SK-N-MC (cell line): ENCODE measurements at regions not wholly inside any gene's neighbourhood (a gene's known extent, or its start where the extent isn't known, plus 50 kb on each side); places are given as distances from the start of the nearest gene placed in this dataset.

Experiments used
- EZH2 ChIP-seq: fragments of 200-600 bp; sonication (generic); IDR thresholded peaks from one replicate; pipeline ENCODE4 v1.6.1; 2017; ENCODE audit warnings: antibody characterized with exemption
- FOXP2 ChIP-seq: optimal IDR thresholded peaks from 2 replicates; pipeline ENCODE3; 2011; ENCODE audit warnings: mild to moderate bottlenecking, moderate library complexity; ENCODE audit not compliant: insufficient read depth; ENCODE audit errors: extremely low read length, control extremely low read depth
- POLR2AphosphoS5 ChIP-seq: IDR thresholded peaks from 2 replicates; pipeline ENCODE4 v1.6.1; 2012; ENCODE audit warnings: mild to moderate bottlenecking, low read depth, low read length, borderline replicate concordance

DNA sequence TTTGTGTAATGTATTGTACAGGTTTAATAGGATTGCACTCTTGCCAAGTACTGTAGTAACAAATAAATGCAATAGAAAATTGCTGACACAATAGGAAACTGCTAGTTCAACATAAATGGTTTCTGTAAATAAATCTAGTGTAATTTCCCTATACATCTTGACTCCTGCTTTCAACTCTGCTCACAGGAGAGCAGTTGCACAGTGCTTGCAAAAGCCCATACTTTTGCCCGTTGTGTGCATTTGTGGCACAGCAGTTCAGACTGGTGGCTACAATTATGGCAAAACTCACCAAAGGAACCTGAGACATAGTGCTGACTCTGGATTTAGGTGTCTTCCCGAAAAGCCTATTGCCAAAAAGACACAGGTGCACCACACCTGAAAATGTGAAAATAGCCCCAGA lies 953.3 kb upstream of the SLC35B3 start:
- TF ChIP-seq POLR2AphosphoS5 (no peak), EZH2 (no peak), FOXP2 (no peak)
